Activated naive CD4-positive, alpha-beta T cell treated with anti-CD3 and anti-CD28 coated beads, Interleukin-2, amount 10 ng/mL, durations not matched to agents 7 days and 5 days (primary cell): ENCODE measurements at regions not wholly inside any gene's neighbourhood (a gene's known extent, or its start where the extent isn't known, plus 50 kb on each side); places are given as distances from the start of the nearest gene placed in this dataset.

Experiments
- CTCF ChIA-PET: fragments of 350-600 bp; sonication (Branson Sonifier 250); formaldehyde crosslinking; loops from one replicate; lab custom pipeline; 2021; ENCODE audit warnings: antibody characterized with exemption; lab: Charles Lee
- DNase-seq: peaks from one replicate; pipeline ENCODE4 v3.0.0-alpha.2; 2020
- H3K27ac Mint-ChIP-seq: one replicate; pipeline ENCODE4 v1.8.0; 2021; ENCODE audit warnings: mild to moderate bottlenecking, moderate library complexity, mixed read lengths
- H3K27me3 Mint-ChIP-seq: one replicate; pipeline ENCODE4 v1.8.0; 2021; ENCODE audit warnings: mild to moderate bottlenecking, mixed read lengths
- H3K36me3 Mint-ChIP-seq: one replicate; pipeline ENCODE4 v1.8.0; 2021; ENCODE audit warnings: mixed read lengths
- H3K4me1 Mint-ChIP-seq: one replicate; pipeline ENCODE4 v1.8.0; 2021; ENCODE audit warnings: mixed read lengths
- H3K4me3 Mint-ChIP-seq: one replicate; pipeline ENCODE4 v1.8.0; 2021; ENCODE audit warnings: mild to moderate bottlenecking, moderate library complexity, mixed read lengths
- H3K9me3 Mint-ChIP-seq: one replicate; pipeline ENCODE4 v1.8.0; 2021; ENCODE audit warnings: mixed read lengths

DNA sequence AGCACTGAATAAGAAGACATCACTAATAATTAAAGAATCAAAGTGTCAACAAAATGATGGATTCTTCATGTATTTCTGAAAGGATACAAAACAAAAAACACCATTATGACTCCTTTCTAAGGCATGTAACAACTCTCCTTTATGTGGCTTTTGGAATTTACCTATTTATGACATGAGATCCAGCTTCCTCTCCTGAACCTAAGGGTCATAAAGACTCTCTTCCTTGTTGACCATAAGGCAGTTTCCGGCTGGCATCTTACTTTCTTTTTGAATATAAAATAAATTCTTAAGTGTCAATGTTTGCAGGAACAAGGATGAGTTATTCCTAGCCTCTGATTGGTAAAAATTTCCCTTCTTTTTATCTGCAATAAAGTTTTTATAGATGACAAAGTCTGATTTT lies 111.1 kb upstream of the GRPR start:
- no peak for DNase-seq
- H3K4me3 Mint-ChIP-seq = no peak overlapping the region
- no peaks in the 10 kb centered on the region for H3K27me3 Mint-ChIP-seq
- no peaks in the 10 kb centered on the region for H3K36me3 Mint-ChIP-seq
- CTCF ChIA-PET = no interaction called here
- H3K27ac Mint-ChIP-seq = no peak overlapping the region
- no peaks in the 10 kb centered on the region for H3K9me3 Mint-ChIP-seq
- H3K4me1 Mint-ChIP-seq = no peaks in the 10 kb centered on the region

- CTCF ChIA-PET = no interaction called here
- no peak for DNase-seq
- no peaks in the 10 kb centered on the region for H3K9me3 Mint-ChIP-seq
- no peak overlapping the region for H3K27ac Mint-ChIP-seq
- no peaks in the 10 kb centered on the region for H3K27me3 Mint-ChIP-seq
- H3K36me3 Mint-ChIP-seq = no peaks in the 10 kb centered on the region
- no peaks in the 10 kb centered on the region for H3K4me1 Mint-ChIP-seq
- H3K4me3 Mint-ChIP-seq = no peak overlapping the region
Observed at GRCh38 chrX:16005917-16006316, 117.4 kb upstream of the GRPR start.

GRCh38 chrX:16002185-16002584 lies 121.2 kb upstream of the GRPR start:
- Mint-ChIP-seq H3K4me3 (no peak overlapping the region), H3K36me3 (no peaks in the 10 kb centered on the region), H3K27ac (no peak overlapping the region), H3K27me3 (no peaks in the 10 kb centered on the region), H3K9me3 (no peaks in the 10 kb centered on the region), H3K4me1 (no peaks in the 10 kb centered on the region)
- no peak for DNase-seq
- CTCF ChIA-PET = no interaction called here

DNA sequence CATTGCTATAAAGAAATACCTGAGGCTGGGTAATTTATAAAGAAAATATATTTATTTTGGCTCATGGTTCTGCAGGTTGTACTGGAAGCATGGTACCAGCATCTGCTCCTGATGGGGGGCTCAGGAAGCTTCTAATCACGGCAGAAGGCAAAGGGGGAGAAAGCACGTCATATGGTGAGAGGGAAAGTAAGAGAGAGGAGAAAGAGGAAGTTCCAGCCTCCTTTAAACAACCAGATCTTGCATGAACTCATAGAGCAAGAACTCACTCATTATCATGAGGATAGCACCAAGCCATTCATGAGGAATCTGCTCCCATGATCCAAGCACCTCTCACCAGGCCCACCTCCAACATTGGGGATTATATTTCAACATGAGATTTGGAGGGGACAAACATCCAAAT lies 125.0 kb upstream of the GRPR start:
- Mint-ChIP-seq H3K4me3 (no peak overlapping the region), H3K9me3 (no peaks in the 10 kb centered on the region), H3K36me3 (no peaks in the 10 kb centered on the region), H3K27me3 (no peaks in the 10 kb centered on the region), H3K4me1 (no peaks in the 10 kb centered on the region), H3K27ac (no peak overlapping the region)
- DNase-seq = no peak
- CTCF ChIA-PET = no interaction called here

GRCh38 chrX:15989716-15990115 lies 133.6 kb upstream of the GRPR start:
- no peaks in the 10 kb centered on the region for H3K9me3 Mint-ChIP-seq
- H3K4me1 Mint-ChIP-seq = no peaks in the 10 kb centered on the region
- no peak for DNase-seq
- no peak overlapping the region for H3K27ac Mint-ChIP-seq
- no peaks in the 10 kb centered on the region for H3K36me3 Mint-ChIP-seq
- no peaks in the 10 kb centered on the region for H3K27me3 Mint-ChIP-seq
- no peak overlapping the region for H3K4me3 Mint-ChIP-seq
- CTCF ChIA-PET = no interaction called here

- Mint-ChIP-seq H3K9me3 (no peaks in the 10 kb centered on the region), H3K27ac (no peak overlapping the region), H3K4me1 (no peaks in the 10 kb centered on the region), H3K4me3 (no peak overlapping the region), H3K36me3 (no peaks in the 10 kb centered on the region), H3K27me3 (no peaks in the 10 kb centered on the region)
- CTCF ChIA-PET = no interaction called here
- DNase-seq = no peak
Observed at GRCh38 chrX:15988661-15989603, 134.3 kb upstream of the AP1S2 start.

- Mint-ChIP-seq H3K27ac (no peak overlapping the region), H3K36me3 (no peaks in the 10 kb centered on the region), H3K27me3 (no peaks in the 10 kb centered on the region), H3K9me3 (no peaks in the 10 kb centered on the region), H3K4me3 (no peak overlapping the region), H3K4me1 (no peaks in the 10 kb centered on the region)
- CTCF ChIA-PET = no interaction called here
- DNase-seq = no peak
Observed at GRCh38 chrX:15985937-15986336, 131.3 kb upstream of the AP1S2 start.

DNA sequence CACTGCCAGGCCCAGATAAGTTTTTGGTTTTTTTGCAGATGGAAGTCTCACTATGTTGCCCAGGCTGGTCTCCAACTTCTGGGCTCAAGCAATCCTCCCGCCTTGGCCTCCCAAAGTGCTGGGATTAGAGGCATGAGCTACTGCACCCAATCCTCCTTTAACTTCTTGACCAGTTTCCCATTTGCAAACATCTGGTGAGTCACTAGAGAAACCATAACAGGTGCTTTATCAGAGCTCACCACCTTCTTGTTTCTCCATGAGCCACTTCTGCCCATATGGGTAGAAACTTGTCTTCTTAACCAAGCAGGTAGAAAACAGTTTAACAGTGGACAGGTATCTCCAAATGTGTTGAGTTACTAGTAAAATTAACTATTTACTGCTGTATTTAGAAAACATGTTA lies 128.4 kb upstream of the AP1S2 start:
- H3K27me3 Mint-ChIP-seq = no peaks in the 10 kb centered on the region
- no peaks in the 10 kb centered on the region for H3K9me3 Mint-ChIP-seq
- H3K27ac Mint-ChIP-seq = no peak overlapping the region
- DNase-seq = no peak
- H3K4me3 Mint-ChIP-seq = no peak overlapping the region
- no peaks in the 10 kb centered on the region for H3K36me3 Mint-ChIP-seq
- H3K4me1 Mint-ChIP-seq = no peaks in the 10 kb centered on the region
- CTCF ChIA-PET = no interaction called here

- no peak for DNase-seq
- Mint-ChIP-seq H3K9me3 (no peaks in the 10 kb centered on the region), H3K4me1 (no peaks in the 10 kb centered on the region), H3K4me3 (no peak overlapping the region), H3K27me3 (peaks cover 4% of the 10 kb centered on the region), H3K27ac (no peak overlapping the region), H3K36me3 (no peaks in the 10 kb centered on the region)
- CTCF ChIA-PET = interaction anchor here (1.5 kb wide), 1 partner anchor 10 kb away, joined by 3 read pairs; no protein-coding TSS in a partner anchor
Observed at GRCh38 chrX:15977644-15978043, 123.0 kb upstream of the AP1S2 start.

GRCh38 chrX:15976396-15976795 lies 121.8 kb upstream of the AP1S2 start:
- no peak for DNase-seq
- peaks cover 4% of the 10 kb centered on the region for H3K27me3 Mint-ChIP-seq
- H3K4me3 Mint-ChIP-seq = no peak overlapping the region
- H3K27ac Mint-ChIP-seq = no peak overlapping the region
- H3K4me1 Mint-ChIP-seq = no peaks in the 10 kb centered on the region
- H3K36me3 Mint-ChIP-seq = no peaks in the 10 kb centered on the region
- CTCF ChIA-PET = no interaction called here
- no peaks in the 10 kb centered on the region for H3K9me3 Mint-ChIP-seq

- Mint-ChIP-seq H3K27ac (no peak overlapping the region), H3K4me1 (no peaks in the 10 kb centered on the region), H3K36me3 (no peaks in the 10 kb centered on the region), H3K9me3 (no peaks in the 10 kb centered on the region), H3K4me3 (no peak overlapping the region), H3K27me3 (peaks cover 4% of the 10 kb centered on the region)
- DNase-seq = no peak
- CTCF ChIA-PET = no interaction called here
Observed at GRCh38 chrX:15973946-15974345, 119.3 kb upstream of the AP1S2 start.

DNA sequence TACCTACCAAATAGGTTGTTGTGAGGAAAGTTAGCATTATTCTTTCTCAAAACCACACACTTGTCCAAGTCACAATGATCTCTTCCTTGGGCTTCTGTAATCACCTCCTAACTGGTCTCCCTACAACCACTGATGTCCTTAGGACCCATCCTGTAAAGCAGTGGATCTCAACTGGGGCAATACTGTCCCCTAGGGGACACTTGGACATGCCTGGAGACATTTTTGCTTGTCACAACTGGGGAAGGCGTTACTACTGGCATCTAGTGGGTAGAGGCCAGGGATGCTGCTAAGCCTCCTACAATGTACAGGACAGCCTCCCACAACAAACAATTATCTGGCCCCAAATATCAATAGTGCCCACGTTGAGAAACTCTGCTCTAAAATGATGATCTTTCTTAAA lies 118.7 kb upstream of the AP1S2 start:
- H3K27me3 Mint-ChIP-seq = peaks cover 4% of the 10 kb centered on the region
- H3K36me3 Mint-ChIP-seq = no peaks in the 10 kb centered on the region
- H3K9me3 Mint-ChIP-seq = no peaks in the 10 kb centered on the region
- peak; percentile 21 for DNase-seq
- H3K4me1 Mint-ChIP-seq = no peaks in the 10 kb centered on the region
- H3K27ac Mint-ChIP-seq = no peak overlapping the region
- H3K4me3 Mint-ChIP-seq = no peak overlapping the region
- CTCF ChIA-PET = no interaction called here

DNA sequence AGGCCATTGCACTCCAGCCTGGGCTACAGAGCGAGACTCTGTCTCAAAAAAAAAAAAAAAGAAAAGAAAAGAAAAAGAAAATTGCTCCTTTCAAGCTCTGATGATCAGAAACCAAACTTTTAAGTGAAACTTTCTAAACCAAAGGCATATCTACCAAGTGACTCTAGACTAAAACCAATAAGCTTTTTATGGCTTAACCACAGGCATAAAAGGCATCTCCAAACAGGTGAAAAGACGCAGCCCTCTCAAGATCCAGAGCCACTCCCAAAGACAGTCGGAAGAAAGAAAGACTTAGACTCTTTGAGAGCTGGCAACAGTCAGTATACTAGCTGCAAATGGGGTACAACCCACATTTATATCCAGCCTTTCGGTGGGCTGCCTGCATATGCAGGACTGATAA lies 117.1 kb upstream of the AP1S2 start:
- CTCF ChIA-PET = no interaction called here
- DNase-seq = no peak
- no peaks in the 10 kb centered on the region for H3K36me3 Mint-ChIP-seq
- H3K9me3 Mint-ChIP-seq = no peaks in the 10 kb centered on the region
- H3K27me3 Mint-ChIP-seq = peaks cover 4% of the 10 kb centered on the region
- H3K27ac Mint-ChIP-seq = no peak overlapping the region
- no peaks in the 10 kb centered on the region for H3K4me1 Mint-ChIP-seq
- no peak overlapping the region for H3K4me3 Mint-ChIP-seq

DNA sequence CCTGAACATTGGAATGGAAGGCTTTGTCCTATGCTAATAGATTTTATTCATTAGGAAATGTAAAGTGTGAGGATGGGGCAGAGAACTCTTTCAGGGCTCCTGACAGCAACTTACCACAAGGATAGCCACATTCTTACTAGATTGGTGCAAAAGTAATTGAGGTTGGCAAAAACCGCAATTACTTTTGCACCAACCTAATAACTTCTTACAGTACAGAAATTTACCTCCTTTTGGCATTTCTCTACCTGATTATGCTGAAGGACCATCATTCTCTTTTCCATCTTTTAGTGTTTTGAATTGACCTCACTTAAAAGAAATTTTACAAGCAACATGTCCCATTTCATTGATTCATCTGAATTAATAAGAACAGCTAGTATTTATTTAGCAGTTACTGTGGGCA lies 109.2 kb upstream of the AP1S2 start:
- Mint-ChIP-seq H3K4me3 (no peak overlapping the region), H3K27ac (no peak overlapping the region), H3K27me3 (no peaks in the 10 kb centered on the region), H3K4me1 (no peaks in the 10 kb centered on the region), H3K9me3 (no peaks in the 10 kb centered on the region), H3K36me3 (no peaks in the 10 kb centered on the region)
- CTCF ChIA-PET = no interaction called here
- no peak for DNase-seq

DNA sequence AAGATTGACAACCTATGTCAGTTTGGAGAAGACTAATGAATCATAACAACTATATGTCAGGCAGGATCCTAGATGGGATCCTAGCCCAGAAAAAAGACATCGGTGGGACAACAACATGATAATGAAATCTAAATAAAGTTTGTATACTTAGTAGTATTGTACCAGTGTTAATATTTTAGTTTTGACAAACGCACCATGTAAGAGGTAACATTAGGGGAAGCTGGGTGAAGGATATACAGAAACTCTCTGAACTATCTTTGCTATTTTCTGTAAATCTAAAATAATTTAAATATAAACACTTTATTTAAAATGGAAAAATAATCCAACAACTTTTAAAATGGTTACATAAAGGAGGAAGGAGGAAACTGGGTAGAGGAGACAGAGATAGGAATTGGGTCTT lies 105.6 kb upstream of the AP1S2 start:
- H3K27ac Mint-ChIP-seq = no peak overlapping the region
- no peaks in the 10 kb centered on the region for H3K27me3 Mint-ChIP-seq
- no peak for DNase-seq
- H3K36me3 Mint-ChIP-seq = no peaks in the 10 kb centered on the region
- H3K4me1 Mint-ChIP-seq = no peaks in the 10 kb centered on the region
- no peaks in the 10 kb centered on the region for H3K9me3 Mint-ChIP-seq
- CTCF ChIA-PET = no interaction called here
- H3K4me3 Mint-ChIP-seq = no peak overlapping the region
